Activated CD4-positive, alpha-beta T cell treated with anti-CD3 and anti-CD28 coated beads, Interleukin-2, amount 10 ng/mL, durations not matched to agents 7 days and 5 days (primary cell): ENCODE measurements at regions not wholly inside any gene's neighbourhood (a gene's known extent, or its start where the extent isn't known, plus 50 kb on each side); places are given as distances from the start of the nearest gene placed in this dataset.
"Not testable (repeated sequence)": the region's sequence is repeated elsewhere in the genome, so short reads cannot be mapped to it uniquely, and the experiment has no call there.

Experiments used
- CTCF ChIA-PET: fragments of 350-600 bp; sonication (Branson Sonifier 250); formaldehyde crosslinking; loops from one replicate; lab custom pipeline; 2021; ENCODE audit warnings: antibody characterized with exemption; lab: Charles Lee
- POLR2A ChIA-PET: fragments of 350-600 bp; sonication (Branson Sonifier 250); formaldehyde crosslinking; loops from one replicate; lab custom pipeline; 2021; ENCODE audit warnings: antibody characterized with exemption; lab: Charles Lee
- DNase-seq: peaks from one replicate; pipeline ENCODE4 v3.0.0-alpha.2; 2020
- H3K27ac Mint-ChIP-seq: one replicate; pipeline ENCODE4 v1.8.0; 2021; ENCODE audit warnings: mild to moderate bottlenecking, moderate library complexity, mixed read lengths
- H3K27me3 Mint-ChIP-seq: one replicate; pipeline ENCODE4 v1.8.0; 2021; ENCODE audit warnings: mixed read lengths
- H3K36me3 Mint-ChIP-seq: one replicate; pipeline ENCODE4 v1.8.0; 2021; ENCODE audit warnings: low read depth, mixed read lengths
- H3K4me1 Mint-ChIP-seq: one replicate; pipeline ENCODE4 v1.8.0; 2021; ENCODE audit warnings: mixed read lengths
- H3K4me3 Mint-ChIP-seq: one replicate; pipeline ENCODE4 v1.8.0; 2021; ENCODE audit warnings: mild to moderate bottlenecking, moderate library complexity, mixed read lengths
- H3K9me3 Mint-ChIP-seq: one replicate; pipeline ENCODE4 v1.8.0; 2021; ENCODE audit warnings: mixed read lengths

- Mint-ChIP-seq H3K4me3 (no peak overlapping the region), H3K27ac (no peak overlapping the region), H3K27me3 (peaks cover 5% of the 10 kb centered on the region), H3K4me1 (no peaks in the 10 kb centered on the region), H3K9me3 (no peaks in the 10 kb centered on the region), H3K36me3 (no peaks in the 10 kb centered on the region)
- CTCF ChIA-PET: no interaction called here
- POLR2A ChIA-PET: no interaction called here
- no peak for DNase-seq
Observed at GRCh38 chr17:20941872-20942271, 100.9 kb downstream of the USP22 start.

- Mint-ChIP-seq H3K27ac (no peak overlapping the region), H3K9me3 (no peaks in the 10 kb centered on the region), H3K27me3 (peaks cover 7% of the 10 kb centered on the region), H3K4me1 (peaks cover 1% of the 10 kb centered on the region), H3K4me3 (no peak overlapping the region), H3K36me3 (no peaks in the 10 kb centered on the region)
- DNase-seq: peak; percentile 38
- ChIA-PET POLR2A (no interaction called here), CTCF (interaction anchor here (0.9 kb wide), 1 partner anchor 155 kb away, joined by 3 read pairs; no protein-coding TSS in a partner anchor)
Observed at GRCh38 chr17:20944014-20944865, 98.6 kb downstream of the USP22 start.

- DNase-seq, CTCF ChIA-PET, H3K4me1 Mint-ChIP-seq, H3K27ac Mint-ChIP-seq, H3K36me3 Mint-ChIP-seq, H3K9me3 Mint-ChIP-seq, POLR2A ChIA-PET, H3K4me3 Mint-ChIP-seq: not testable (repeated sequence)
- peaks cover 11% of the 10 kb centered on the region for H3K27me3 Mint-ChIP-seq
Observed at GRCh38 chr17:20947708-20948107, 95.1 kb downstream of the USP22 start.

- Mint-ChIP-seq H3K36me3 (no peaks in the 10 kb centered on the region), H3K4me1 (peaks cover 1% of the 10 kb centered on the region), H3K4me3 (no peak overlapping the region), H3K9me3 (no peaks in the 10 kb centered on the region), H3K27ac (no peak overlapping the region), H3K27me3 (peaks cover 11% of the 10 kb centered on the region)
- CTCF ChIA-PET: no interaction called here
- POLR2A ChIA-PET: no interaction called here
- no peak for DNase-seq
Observed at GRCh38 chr17:20948984-20949777, 93.6 kb downstream of the USP22 start.
